Psoas muscle (tissue), 7 donors: ENCODE measurements at regions not wholly inside any gene's neighbourhood (a gene's known extent, or its start where the extent isn't known, plus 50 kb on each side); places are given as distances from the start of the nearest gene placed in this dataset.

Source experiments
- ATAC-seq, 4 donors: fragments of 200-7000 bp; cut with Tn5 transposase; one replicate each; pipeline ENCODE4 v1.9.1; 2020; ENCODE audit warnings: moderate library complexity in 3 of 4, mild to moderate bottlenecking in 2 of 4
- DNase-seq, 2 donors: peaks; one replicate each; pipeline ENCODE4 v3.0.0-alpha.2; 2020
- H3K27ac ChIP-seq: fragments of 200-600 bp; one replicate; pipeline ENCODE4 v1.8.0; 2022
- H3K27me3 ChIP-seq, 3 donors: fragments of 200-600 bp in 1 of 3; one replicate each; pipeline versions ENCODE4 v1.6.1 to v1.8.0; 2013 to 2022; ENCODE audit warnings: low read length in 2 of 3, mild to moderate bottlenecking in 2 of 3, moderate library complexity in 1 of 3; ENCODE audit not compliant: insufficient read depth in 3 of 3
- H3K36me3 ChIP-seq, 2 donors: fragments of 200-600 bp in 1 of 2; one replicate each; pipeline versions ENCODE4 v1.6.1 to v1.8.0; 2013 to 2022; ENCODE audit warnings: low read depth in 1 of 2, mild to moderate bottlenecking in 1 of 2, moderate library complexity in 1 of 2; ENCODE audit not compliant: insufficient read depth in 1 of 2
- H3K4me1 ChIP-seq: fragments of 200-600 bp; one replicate; pipeline ENCODE4 v1.8.0; 2022
- H3K4me3 ChIP-seq: fragments of 200-600 bp; one replicate; pipeline ENCODE4 v1.8.0; 2022; ENCODE audit warnings: mild to moderate bottlenecking
- H3K9me3 ChIP-seq: fragments of 200-600 bp; one replicate; pipeline ENCODE4 v1.8.0; 2022
- CTCF ChIP-seq: fragments of 200-600 bp; IDR thresholded peaks from one replicate; pipeline ENCODE4 v1.8.0; 2022; ENCODE audit warnings: antibody characterized with exemption
- WGBS, 3 donors: extraction: QIAGEN DNeasy Blood & Tissue Kit; methylation state at CpG; one replicate each; pipeline versions ENCODE4 v1.1.6 to v1.1.7; 2013; 5-methylcytosine and 5-hydroxymethylcytosine counted together
- intact Hi-C, 2 donors: fragments of 100-400 bp; cut with DNase I; formaldehyde crosslinking; loops; one replicate each; pipeline versions ENCODE4 v1.11.0 to v1.14.2; 2022
- donor health status: healthy with polysubstance abuse.
- donor health status: DM: no; HTN: no; CAD: no; lungs with moderate emphysema.
- donor health status: Bipolar disorder and iron deficiency.
- donor health status: healthy.
- donor health status: DM: yes; HTN: yes; CAD: no.
- donor health status: DM: no; HTN: no; CAD: no.
- donor health status: DM: yes; HTN: yes; CAD: no.

GRCh38 chr2:207286106-207286505 is 120.4 kb upstream of the KLF7 start:
- WGBS, 3 donors = 60 to 77% (median 66%) methylated on average over 2 of the region's 2 CpGs
- DNase-seq = no peak
- H3K27ac ChIP-seq = no peak overlapping the region

GRCh38 chr2:207288628-207289027 is 122.9 kb upstream of the KLF7 start:
- Histone ChIP-seq H3K9me3 (no peaks in the 10 kb centered on the region), H3K27ac (no peak overlapping the region), H3K4me3 (no peak overlapping the region), H3K4me1 (no peaks in the 10 kb centered on the region), H3K27me3 (peaks cover 0 to 3% (median 0%) of the 10 kb centered on the region in 3 donors), H3K36me3 (no peaks in the 10 kb centered on the region)
- intact Hi-C loops = no loop called here
- TF ChIP-seq CTCF = no peak
- 35 to 44% (median 37%) methylated on average over 4 of the region's 4 CpGs for WGBS, 3 donors
- ATAC-seq (no peak), DNase-seq (no peak)

More at GRCh38 chr2:207286106-207286505, 120.4 kb upstream of the KLF7 start:
- TF ChIP-seq CTCF = no peak
- Histone ChIP-seq H3K4me3 (no peak overlapping the region), H3K36me3 (no peaks in the 10 kb centered on the region), H3K27me3 (peaks cover 0 to 3% (median 0%) of the 10 kb centered on the region in 3 donors), H3K9me3 (no peaks in the 10 kb centered on the region), H3K4me1 (no peaks in the 10 kb centered on the region)
- intact Hi-C loops = no loop called here
- ATAC-seq = no peak

DNA sequence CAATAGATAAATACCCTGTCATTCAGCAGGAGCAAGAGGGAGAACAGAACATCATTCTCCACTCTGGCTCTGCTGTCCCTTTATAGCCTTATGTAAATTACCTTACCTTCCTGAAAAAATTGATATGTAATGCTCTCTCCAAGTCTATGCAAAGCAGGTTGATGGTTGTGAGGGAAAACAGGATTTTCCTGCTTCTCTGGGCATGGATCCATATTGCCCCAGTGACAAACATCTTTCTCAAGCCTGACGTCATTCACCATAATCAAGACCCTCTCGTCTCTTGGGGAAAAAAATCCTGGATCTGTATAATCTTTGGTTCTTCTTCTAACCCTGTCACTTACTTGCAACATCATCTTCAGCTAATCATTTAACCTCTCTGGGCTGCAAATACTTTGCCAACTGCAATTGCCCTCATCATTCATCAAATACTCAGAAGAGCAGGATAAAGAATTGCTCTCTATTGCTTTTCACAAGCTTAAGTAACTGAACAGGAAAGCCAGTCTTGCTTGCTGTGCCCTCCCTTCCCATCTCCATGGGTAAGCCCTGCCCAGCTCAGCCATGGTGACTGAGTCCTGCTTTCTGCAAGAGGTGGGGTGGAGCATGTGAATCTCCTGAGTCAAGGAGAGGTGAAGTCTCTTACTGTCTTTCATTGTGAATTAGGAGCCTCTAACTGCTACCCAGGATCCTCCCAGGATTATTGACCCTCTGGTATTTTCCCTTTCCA is 123.7 kb upstream of the KLF7 start:
- intact Hi-C loops = no loop called here

DNA sequence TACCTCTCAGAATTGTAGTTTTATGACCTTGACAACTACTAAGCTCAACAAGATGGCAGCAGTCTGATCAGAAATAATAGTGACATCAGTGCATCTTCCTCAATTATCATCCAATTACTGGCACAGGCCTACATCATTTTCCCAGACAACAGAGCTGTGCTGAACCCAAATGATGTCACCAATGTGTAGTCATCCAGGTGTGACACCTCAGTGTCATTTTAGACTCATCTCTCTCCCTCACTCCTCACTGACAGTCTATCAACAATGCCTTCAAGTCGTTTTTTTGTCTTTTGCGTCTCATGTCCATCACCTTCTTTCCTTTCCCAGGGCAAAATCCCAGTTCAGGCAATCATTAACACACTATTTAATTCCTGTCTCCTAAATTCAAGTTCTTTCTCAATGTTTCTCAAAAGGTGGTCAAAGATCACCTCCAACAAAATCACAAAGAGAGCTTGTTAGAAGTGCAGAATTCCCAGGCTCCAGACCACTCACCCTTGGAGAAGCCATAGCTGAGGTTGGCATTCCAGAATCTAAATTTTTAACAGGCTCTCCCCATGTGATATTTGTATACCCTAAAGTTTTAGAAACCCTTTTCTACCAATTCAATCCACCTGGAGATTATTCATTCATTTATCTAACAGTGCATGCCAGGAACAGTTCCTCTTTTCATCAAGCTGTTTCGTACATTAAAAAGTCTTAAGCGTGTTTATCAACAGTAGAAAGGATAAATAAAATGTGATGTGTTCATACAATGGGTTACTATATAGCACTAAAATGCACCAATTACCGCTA is 125.3 kb upstream of the KLF7 start:
- intact Hi-C loops = no loop called here

More for the DNA sequence above, 123.7 kb upstream of the KLF7 start:
- H3K9me3 ChIP-seq = no peaks in the 10 kb centered on the region
- ATAC-seq (no peak), DNase-seq (no peak)
- no peak overlapping the region for H3K27ac ChIP-seq
- WGBS, 3 donors = 16 to 27% (median 23%) methylated on average over 2 of the region's 2 CpGs
- TF ChIP-seq CTCF = no peak
- no peaks in the 10 kb centered on the region for H3K36me3 ChIP-seq
- no peaks in the 10 kb centered on the region for H3K4me1 ChIP-seq
- H3K4me3 ChIP-seq = no peak overlapping the region
- H3K27me3 ChIP-seq = peaks cover 0 to 3% (median 0%) of the 10 kb centered on the region in 3 donors

More for the DNA sequence above, 125.3 kb upstream of the KLF7 start:
- no peaks in the 10 kb centered on the region for H3K36me3 ChIP-seq
- ATAC-seq (no peak), DNase-seq (no peak)
- no peak for TF ChIP-seq CTCF
- no peak overlapping the region for H3K27ac ChIP-seq
- H3K27me3 ChIP-seq = peaks cover 0 to 3% (median 0%) of the 10 kb centered on the region in 3 donors
- H3K9me3 ChIP-seq = no peaks in the 10 kb centered on the region
- no peak overlapping the region for H3K4me3 ChIP-seq
- WGBS, 3 donors = 89 to 93% (median 92%) methylated on average over 5 of the region's 5 CpGs
- H3K4me1 ChIP-seq = no peaks in the 10 kb centered on the region
